HG02973 (cell line): ENCODE measurements at regions not wholly inside any gene's neighbourhood (a gene's known extent, or its start where the extent isn't known, plus 50 kb on each side); places are given as distances from the start of the nearest gene placed in this dataset.
"Not testable (repeated sequence)": the region's sequence is repeated elsewhere in the genome, so short reads cannot be mapped to it uniquely, and the experiment has no call there.

Source experiments
- ATAC-seq: cut with Tn5 transposase; IDR thresholded peaks from one replicate; pipeline ENCODE4 v1.9.1; 2021; ENCODE audit warnings: moderate library complexity; ENCODE audit not compliant: unreplicated experiment

- ATAC-seq, result not testable (repeated sequence)
Measured at GRCh38 chr2:146403546-146404160, 1441.2 kb upstream of the ACVR2A start.

DNA sequence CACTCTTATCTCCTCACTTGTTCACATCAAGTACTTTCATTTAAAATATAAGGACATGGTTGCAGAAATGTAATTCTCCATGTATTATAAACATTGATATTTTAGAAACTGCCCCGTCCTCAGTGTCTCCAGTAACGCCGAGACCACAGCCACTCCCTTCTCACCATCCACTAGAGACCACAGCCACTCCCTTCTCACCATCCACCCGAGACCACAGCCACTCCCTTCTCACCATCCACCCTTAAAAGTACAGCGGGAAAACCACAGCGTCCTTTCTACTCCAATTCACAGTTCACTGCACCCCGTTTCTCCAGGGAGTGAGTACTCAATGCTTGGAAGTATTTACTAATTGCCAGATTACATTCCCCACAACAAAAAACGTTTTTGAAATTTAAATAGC, 1452.2 kb upstream of the ACVR2A start:
- ATAC-seq, result no peak

- ATAC-seq, result no peak
Measured at GRCh38 chr2:146392186-146392585, 1452.6 kb upstream of the ACVR2A start.

DNA sequence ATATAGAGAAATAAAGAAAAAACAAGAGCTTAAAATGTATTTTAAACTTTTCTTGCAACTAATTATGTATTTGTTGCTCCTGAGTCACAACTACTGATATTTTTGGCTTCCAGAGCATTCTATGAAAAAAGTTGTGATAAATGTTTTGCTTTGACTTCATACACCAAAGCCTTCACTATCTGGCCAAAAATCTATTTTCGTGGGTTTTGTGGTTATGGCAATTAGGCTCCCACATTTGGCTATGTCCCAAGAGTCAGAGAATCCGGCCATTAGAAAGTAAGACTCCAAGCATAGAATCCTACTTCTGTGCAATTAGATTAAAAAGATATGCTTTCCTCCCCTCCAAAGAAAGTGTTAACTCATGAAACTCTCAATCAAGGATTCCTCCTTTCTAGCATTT, 1456.1 kb upstream of the ACVR2A start:
- ATAC-seq, result no peak

DNA sequence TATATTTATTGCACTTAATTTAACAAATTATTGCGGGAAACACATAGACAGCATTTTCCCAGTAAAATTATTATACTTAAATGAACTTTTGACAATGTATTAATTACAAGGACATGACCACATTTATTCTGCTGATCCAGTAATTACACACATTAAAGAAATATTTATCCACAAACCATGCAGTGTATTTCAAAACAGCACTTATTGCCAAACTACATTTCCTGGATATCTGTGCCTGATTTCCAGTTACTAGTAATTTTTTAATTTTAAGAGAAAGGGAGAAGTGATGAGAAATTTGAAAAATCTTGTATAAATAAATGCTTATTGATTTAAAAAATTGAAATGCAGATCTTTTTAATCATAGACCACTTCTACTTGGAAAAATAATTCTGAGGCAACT, 1458.7 kb upstream of the ACVR2A start:
- ATAC-seq, result no peak

GRCh38 chr2:146385031-146385430, 1459.8 kb upstream of the ACVR2A start:
- ATAC-seq, result no peak

GRCh38 chr2:146376511-146377064, 1468.2 kb upstream of the ACVR2A start:
- no peak for ATAC-seq

DNA sequence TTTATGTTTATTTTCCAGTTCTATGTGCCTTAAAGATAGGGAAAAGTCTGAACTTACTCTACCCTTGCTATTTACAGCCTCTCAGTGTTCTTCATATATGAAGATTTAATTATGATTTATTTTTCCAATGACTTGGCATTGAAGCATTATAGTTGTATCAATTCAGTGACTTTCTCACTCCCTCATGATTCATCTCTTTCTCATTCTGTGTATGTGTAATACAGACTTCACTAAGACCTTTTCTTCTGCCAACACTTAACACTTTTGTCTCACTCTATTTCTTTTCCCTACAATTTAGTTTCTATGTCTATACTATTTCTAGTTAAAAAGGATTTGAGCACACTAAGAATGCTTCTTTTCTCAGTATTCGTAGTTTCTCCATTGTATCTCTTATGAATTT, 1470.3 kb upstream of the ACVR2A start:
- no peak for ATAC-seq

- ATAC-seq, result not testable (repeated sequence)
Measured at GRCh38 chr2:146371364-146371763, 1473.5 kb upstream of the ACVR2A start.

- no peak for ATAC-seq
Measured at GRCh38 chr2:146370826-146371225, 1474.0 kb upstream of the ACVR2A start.

DNA sequence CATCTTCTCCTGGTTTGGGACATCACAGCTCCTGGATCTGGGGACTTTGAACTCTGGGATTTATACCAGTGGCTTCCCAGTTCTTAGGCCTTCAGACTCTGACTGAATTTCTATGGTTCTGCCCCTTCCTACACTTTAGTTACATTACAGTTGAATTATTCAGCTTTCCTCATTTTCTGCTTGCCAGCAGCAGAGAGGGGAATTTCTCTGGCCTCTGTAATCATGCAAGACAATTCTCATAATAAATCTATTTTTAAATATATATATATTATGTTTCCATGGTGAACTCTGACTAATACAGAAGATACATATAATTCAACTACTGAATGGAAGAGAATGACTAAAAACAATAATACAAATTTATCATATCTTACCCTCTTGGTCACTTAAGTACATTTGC, 1478.6 kb upstream of the ACVR2A start:
- ATAC-seq, result no peak

- no peak for ATAC-seq
Measured at GRCh38 chr2:146365041-146365440, 1479.8 kb upstream of the ACVR2A start.

GRCh38 chr2:146363731-146364130, 1481.1 kb upstream of the ACVR2A start:
- ATAC-seq, result no peak

GRCh38 chr2:146351689-146352088, 1493.1 kb upstream of the ACVR2A start:
- no peak for ATAC-seq

GRCh38 chr2:146349334-146349733, 1495.5 kb upstream of the ACVR2A start:
- ATAC-seq, result no peak

GRCh38 chr2:146324951-146325350, 1519.9 kb upstream of the ACVR2A start:
- ATAC-seq, result no peak

- ATAC-seq, result no peak
Measured at GRCh38 chr2:146323564-146323963, 1521.3 kb upstream of the ACVR2A start.

DNA sequence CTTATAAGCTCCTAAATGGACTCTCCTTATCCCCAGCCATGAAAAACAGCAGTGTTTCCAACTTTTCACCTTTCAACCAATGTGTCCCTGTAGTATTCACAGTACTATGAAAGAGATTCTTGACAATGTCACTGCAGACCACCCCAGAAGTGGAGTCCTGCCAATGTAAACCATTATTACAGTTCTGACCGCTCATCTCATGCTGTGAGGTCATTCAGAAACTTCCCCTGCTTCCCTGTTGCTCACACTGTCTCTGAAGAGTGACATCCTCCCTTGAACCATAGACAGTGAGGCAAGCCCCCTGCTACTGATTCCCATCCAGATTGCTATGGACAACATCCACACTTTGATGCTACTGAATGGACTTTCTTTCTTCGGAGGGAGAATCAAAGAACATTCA, 1523.7 kb upstream of the ACVR2A start:
- ATAC-seq, result no peak

DNA sequence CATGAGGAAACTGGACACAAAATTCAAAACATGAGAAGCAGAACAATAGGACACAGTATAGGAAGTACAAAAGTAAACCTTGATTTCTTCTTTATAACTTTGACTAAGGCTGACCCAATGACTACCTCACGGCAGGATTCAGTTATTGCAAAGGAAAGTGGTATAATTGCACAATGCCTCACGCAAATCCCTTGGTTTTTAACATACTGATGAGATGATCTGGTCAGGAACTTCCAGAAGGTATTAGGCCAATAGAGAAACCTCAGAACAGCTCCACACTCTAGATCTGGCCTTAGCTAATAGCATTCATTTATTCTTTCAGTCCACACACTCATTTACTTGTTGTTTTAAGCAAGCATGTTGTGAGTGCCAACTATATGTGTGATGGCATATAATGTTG, 1526.9 kb upstream of the ACVR2A start:
- ATAC-seq, result no peak

DNA sequence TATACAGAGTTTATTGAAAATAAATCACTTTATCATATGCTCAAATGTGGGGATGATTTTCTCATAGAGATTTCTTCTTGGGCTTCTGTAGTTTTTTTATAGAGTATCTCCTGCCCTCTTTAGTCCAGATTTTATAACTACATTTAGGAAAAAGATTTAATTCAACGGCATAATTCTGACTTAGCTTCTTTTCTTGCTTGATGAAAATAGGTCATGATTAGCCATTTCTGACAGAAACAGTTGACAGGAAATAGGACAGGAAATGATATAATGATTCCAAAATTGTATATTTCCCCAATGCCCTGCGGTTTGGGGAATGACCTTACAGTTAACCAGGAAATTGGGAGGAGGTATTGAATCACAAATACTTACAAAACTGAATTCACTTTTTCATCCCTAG, 1531.9 kb upstream of the ACVR2A start:
- ATAC-seq, result no peak

DNA sequence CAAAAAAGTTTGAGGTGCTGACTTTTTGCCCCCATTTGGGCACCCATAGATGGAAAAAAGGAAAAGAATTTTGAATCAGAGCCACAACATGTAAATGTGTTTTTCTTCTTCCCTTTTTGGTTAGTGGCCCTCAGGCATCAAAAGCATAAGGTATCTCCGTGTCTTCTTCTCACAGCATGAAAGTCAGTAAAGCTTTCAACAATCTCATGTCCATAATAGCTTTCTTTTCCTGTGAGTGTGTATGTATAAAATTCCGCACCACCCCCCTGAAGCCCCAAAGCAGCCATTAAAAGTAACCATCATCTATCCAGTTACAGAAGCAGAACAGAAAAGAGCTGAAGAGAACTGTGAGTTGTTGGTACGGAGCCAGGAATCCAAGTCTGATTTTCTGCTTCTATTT, 1539.7 kb upstream of the ACVR2A start:
- ATAC-seq, result no peak

GRCh38 chr2:146301287-146301686, 1543.5 kb upstream of the ACVR2A start:
- ATAC-seq, result no peak

DNA sequence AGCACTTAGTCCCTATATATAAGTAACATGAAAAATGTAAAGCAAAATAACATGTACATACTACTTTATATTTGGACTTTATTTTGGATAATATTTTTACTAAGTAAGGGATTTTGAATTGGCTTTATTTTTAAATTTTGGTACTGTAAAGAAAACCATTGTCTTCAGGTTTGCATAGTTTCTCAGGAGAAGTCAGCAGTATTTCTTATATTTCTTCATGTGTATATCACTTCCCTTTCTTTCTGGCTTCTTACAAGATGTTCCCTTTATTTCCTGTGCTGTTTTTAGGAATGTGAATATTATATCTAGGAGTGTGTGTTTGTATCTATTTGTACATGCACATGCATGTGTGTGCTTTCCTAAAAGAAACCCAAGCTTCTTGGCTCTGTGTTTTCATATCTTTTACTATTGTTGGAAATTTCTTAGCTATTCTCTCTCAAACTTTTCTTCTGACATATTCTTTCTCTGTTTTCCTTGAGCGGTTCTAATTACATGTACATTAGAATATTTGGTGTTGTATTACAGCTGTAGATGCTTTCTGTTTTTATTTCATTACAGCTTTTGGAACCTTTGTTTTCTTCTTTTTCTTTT, 1549.7 kb upstream of the ACVR2A start:
- ATAC-seq, result no peak
